HG02981 (cell line): ENCODE measurements at regions not wholly inside any gene's neighbourhood (a gene's known extent, or its start where the extent isn't known, plus 50 kb on each side); places are given as distances from the start of the nearest gene placed in this dataset.
"Not testable (repeated sequence)": the region's sequence is repeated elsewhere in the genome, so short reads cannot be mapped to it uniquely, and the experiment has no call there.

ENCODE experiments used
- ATAC-seq: cut with Tn5 transposase; IDR thresholded peaks from one replicate; pipeline ENCODE4 v1.9.1; 2021; ENCODE audit warnings: mild to moderate bottlenecking, moderate library complexity; ENCODE audit not compliant: unreplicated experiment

GRCh38 chr10:21406595-21407193 lies 118.8 kb downstream of the SKIDA1 start:
- no peak for ATAC-seq

GRCh38 chr10:21405981-21406380 lies 119.5 kb downstream of the SKIDA1 start:
- ATAC-seq = no peak

GRCh38 chr10:21403256-21404015 lies 122.0 kb downstream of the SKIDA1 start:
- no peak for ATAC-seq

GRCh38 chr10:21402606-21403083 lies 122.8 kb downstream of the SKIDA1 start:
- ATAC-seq = no peak

GRCh38 chr10:21401196-21401595 lies 124.3 kb downstream of the SKIDA1 start:
- ATAC-seq = no peak

- ATAC-seq = no peak
These were observed 126.0 kb downstream of the SKIDA1 start for GRCh38 chr10:21399392-21400035.

GRCh38 chr10:21398563-21399231 lies 126.8 kb downstream of the SKIDA1 start:
- no peak for ATAC-seq

GRCh38 chr10:21396889-21397288 lies 128.6 kb downstream of the SKIDA1 start:
- no peak for ATAC-seq

GRCh38 chr10:21393931-21394330 lies 131.6 kb downstream of the SKIDA1 start:
- no peak for ATAC-seq

- no peak for ATAC-seq
These were observed 136.9 kb downstream of the SKIDA1 start for GRCh38 chr10:21388589-21388988.

- no peak for ATAC-seq
These were observed 137.6 kb downstream of the SKIDA1 start for GRCh38 chr10:21387868-21388267.

- no peak for ATAC-seq
These were observed 139.4 kb downstream of the SKIDA1 start for GRCh38 chr10:21385996-21386585.

- no peak for ATAC-seq
These were observed 139.9 kb downstream of the SKIDA1 start for GRCh38 chr10:21385536-21385935.

- ATAC-seq = no peak
These were observed 146.3 kb downstream of the SKIDA1 start for GRCh38 chr10:21379143-21379542.

GRCh38 chr10:21375274-21375673 lies 150.2 kb downstream of the SKIDA1 start:
- not testable (repeated sequence) for ATAC-seq

- not testable (repeated sequence) for ATAC-seq
These were observed 151.6 kb downstream of the SKIDA1 start for GRCh38 chr10:21373881-21374280.

- ATAC-seq = peak; percentile 93
These were observed 152.7 kb downstream of the SKIDA1 start for GRCh38 chr10:21372651-21373410.

GRCh38 chr10:21369697-21370096 lies 155.8 kb downstream of the SKIDA1 start:
- ATAC-seq = no peak

GRCh38 chr10:21368728-21369425 lies 156.6 kb downstream of the SKIDA1 start:
- ATAC-seq = no peak
